ENCODE measurements at regions not wholly inside any gene's neighbourhood (a gene's known extent, or its start where the extent isn't known, plus 50 kb on each side); places are given as distances from the start of the nearest gene placed in this dataset.
"Not testable (repeated sequence)": the region's sequence is repeated elsewhere in the genome, so short reads cannot be mapped to it uniquely, and the experiment has no call there.

DNA sequence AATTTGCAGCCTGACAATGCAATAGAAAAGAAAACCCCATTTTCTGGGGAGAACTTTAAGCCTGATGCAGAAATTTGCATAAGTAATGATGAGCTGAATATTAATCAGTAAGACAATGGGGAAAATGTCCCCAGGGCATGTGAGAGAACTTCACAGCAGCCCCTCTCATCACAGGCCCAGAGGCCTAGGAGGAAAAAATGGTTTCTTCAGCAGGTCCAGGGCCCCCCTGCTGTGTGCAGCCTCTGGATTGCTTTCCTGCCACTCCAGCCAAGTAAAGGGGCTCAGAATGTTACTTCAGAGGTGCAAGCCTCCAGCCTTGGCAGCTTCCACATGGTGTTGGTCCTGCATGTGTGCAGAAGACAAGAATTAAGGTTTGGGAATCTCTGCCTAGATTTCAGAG is 900.3 kb upstream of the ROBO1 start:
- Histone ChIP-seq H3K27me3 (ENCODE audit: control insufficient read depth, insufficient read depth, low read length) (no peaks in the 10 kb centered on the region), H3K4me1 (ENCODE audit: control insufficient read depth, insufficient read depth, low read length) (no peaks in the 10 kb centered on the region), H3K9me3 (replicated peaks; ENCODE audit: low read length) (no peaks in the 10 kb centered on the region), H3K4me2 (ENCODE audit: low read length) (no peak overlapping the region), H3K36me3 (ENCODE audit: insufficient read depth, low read length) (no peaks in the 10 kb centered on the region), H3K4me3 (ENCODE audit: low read length) (no peak overlapping the region), H3K9ac (ENCODE audit: low read depth, low read length) (no peak overlapping the region)

DNA sequence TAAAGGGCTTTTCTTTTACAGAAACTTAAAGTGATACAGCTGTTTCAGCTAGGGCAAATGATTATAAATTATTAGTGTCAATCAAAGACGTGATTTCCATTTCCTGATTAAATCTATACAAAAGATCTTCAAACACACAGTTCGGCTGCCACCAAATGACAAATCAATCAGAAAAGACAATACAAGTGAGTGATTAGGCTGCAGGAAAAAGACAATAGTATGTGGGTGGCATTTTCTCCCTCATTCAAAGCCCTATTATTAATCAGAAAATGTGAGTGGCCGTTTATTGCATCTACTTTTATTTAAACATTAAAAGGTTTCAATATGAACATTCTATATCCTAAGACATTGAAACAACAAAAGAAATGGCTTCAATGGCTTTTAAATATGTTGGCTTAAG is 895.6 kb upstream of the ROBO1 start:
- H3K27me3 ChIP-seq (ENCODE audit: control insufficient read depth, insufficient read depth, low read length) = no peaks in the 10 kb centered on the region
- no peaks in the 10 kb centered on the region for H3K36me3 ChIP-seq (ENCODE audit: insufficient read depth, low read length)
- H3K4me2 ChIP-seq (ENCODE audit: low read length) = no peak overlapping the region
- no peak overlapping the region for H3K9ac ChIP-seq (ENCODE audit: low read depth, low read length)
- no peaks in the 10 kb centered on the region for H3K9me3 ChIP-seq (replicated peaks; ENCODE audit: low read length)
- no peak overlapping the region for H3K4me3 ChIP-seq (ENCODE audit: low read length)
- no peaks in the 10 kb centered on the region for H3K4me1 ChIP-seq (ENCODE audit: control insufficient read depth, insufficient read depth, low read length)

DNA sequence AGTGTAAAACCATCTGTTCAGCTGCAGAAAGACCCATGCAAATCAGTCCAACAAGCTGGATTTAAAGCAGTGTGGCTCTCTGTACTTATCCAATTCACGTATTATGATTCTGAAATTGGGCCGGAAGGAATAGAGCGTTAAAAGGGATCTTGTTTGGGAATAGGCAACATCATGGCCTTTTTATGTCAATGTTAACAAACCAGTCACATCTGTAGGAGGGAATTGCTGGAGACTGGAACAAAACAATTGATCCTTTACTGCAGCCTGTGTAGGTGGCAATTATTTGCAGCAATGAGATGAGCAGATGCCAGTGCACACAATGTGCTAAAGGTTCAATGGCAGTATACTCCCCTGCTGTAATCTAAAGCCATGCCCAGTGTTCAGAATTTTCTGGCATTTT is 887.4 kb upstream of the ROBO1 start:
- Histone ChIP-seq H3K4me1 (ENCODE audit: control insufficient read depth, insufficient read depth, low read length) (no peaks in the 10 kb centered on the region), H3K36me3 (ENCODE audit: insufficient read depth, low read length) (no peaks in the 10 kb centered on the region), H3K27me3 (ENCODE audit: control insufficient read depth, insufficient read depth, low read length) (no peaks in the 10 kb centered on the region), H3K4me2 (ENCODE audit: low read length) (no peak overlapping the region), H3K9me3 (replicated peaks; ENCODE audit: low read length) (peaks cover 3% of the 10 kb centered on the region), H3K9ac (ENCODE audit: low read depth, low read length) (no peak overlapping the region), H3K4me3 (ENCODE audit: low read length) (no peak overlapping the region)

DNA sequence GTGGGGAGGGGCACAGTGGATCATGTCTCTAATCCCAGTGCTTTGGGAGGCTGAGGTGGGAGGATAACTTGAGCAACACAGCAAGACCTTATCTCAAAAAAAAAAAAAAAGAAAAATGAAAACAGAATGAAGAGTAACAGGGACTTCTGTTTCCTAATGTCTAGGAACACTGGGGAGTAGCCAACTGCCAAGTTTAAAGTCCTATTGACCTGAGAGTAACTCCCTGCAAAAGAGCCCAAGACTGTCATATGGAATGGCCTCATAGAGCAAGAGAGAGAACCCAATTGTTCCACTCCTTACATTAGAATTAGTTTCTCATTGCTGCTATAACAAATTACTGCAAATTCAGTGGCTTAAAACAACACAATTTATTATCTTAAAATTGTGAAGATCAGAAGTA is 881.4 kb upstream of the ROBO1 start:
- Histone ChIP-seq H3K27me3 (ENCODE audit: control insufficient read depth, insufficient read depth, low read length) (no peaks in the 10 kb centered on the region), H3K9ac (ENCODE audit: low read depth, low read length) (no peak overlapping the region), H3K36me3 (ENCODE audit: insufficient read depth, low read length) (no peaks in the 10 kb centered on the region), H3K4me2 (ENCODE audit: low read length) (no peak overlapping the region), H3K4me1 (ENCODE audit: control insufficient read depth, insufficient read depth, low read length) (no peaks in the 10 kb centered on the region), H3K4me3 (ENCODE audit: low read length) (no peak overlapping the region), H3K9me3 (replicated peaks; ENCODE audit: low read length) (no peaks in the 10 kb centered on the region)

DNA sequence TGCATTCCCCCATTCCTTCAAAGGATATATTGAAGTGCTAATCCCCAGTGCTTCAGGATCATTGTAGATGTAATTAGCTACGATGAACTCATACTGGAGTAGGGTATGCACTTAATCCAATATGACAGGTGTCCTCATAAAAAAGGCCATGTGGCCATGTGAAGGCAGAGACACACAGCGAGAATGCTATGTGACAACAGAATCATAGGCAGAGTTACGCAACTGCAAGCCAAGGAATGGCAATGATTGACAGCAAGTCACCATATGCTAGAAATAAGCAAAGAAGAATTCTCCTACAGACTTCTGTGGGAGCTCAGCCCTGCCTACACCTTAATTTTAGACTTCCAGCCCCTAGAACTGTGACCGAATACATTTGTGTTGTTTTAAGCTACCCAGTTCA is 875.6 kb upstream of the ROBO1 start:
- H3K36me3 ChIP-seq (ENCODE audit: insufficient read depth, low read length) = no peaks in the 10 kb centered on the region
- H3K4me1 ChIP-seq (ENCODE audit: control insufficient read depth, insufficient read depth, low read length) = no peaks in the 10 kb centered on the region
- H3K9me3 ChIP-seq (replicated peaks; ENCODE audit: low read length) = no peaks in the 10 kb centered on the region
- no peak overlapping the region for H3K9ac ChIP-seq (ENCODE audit: low read depth, low read length)
- no peaks in the 10 kb centered on the region for H3K27me3 ChIP-seq (ENCODE audit: control insufficient read depth, insufficient read depth, low read length)
- H3K4me3 ChIP-seq (ENCODE audit: low read length) = no peak overlapping the region
- H3K4me2 ChIP-seq (ENCODE audit: low read length) = no peak overlapping the region

DNA sequence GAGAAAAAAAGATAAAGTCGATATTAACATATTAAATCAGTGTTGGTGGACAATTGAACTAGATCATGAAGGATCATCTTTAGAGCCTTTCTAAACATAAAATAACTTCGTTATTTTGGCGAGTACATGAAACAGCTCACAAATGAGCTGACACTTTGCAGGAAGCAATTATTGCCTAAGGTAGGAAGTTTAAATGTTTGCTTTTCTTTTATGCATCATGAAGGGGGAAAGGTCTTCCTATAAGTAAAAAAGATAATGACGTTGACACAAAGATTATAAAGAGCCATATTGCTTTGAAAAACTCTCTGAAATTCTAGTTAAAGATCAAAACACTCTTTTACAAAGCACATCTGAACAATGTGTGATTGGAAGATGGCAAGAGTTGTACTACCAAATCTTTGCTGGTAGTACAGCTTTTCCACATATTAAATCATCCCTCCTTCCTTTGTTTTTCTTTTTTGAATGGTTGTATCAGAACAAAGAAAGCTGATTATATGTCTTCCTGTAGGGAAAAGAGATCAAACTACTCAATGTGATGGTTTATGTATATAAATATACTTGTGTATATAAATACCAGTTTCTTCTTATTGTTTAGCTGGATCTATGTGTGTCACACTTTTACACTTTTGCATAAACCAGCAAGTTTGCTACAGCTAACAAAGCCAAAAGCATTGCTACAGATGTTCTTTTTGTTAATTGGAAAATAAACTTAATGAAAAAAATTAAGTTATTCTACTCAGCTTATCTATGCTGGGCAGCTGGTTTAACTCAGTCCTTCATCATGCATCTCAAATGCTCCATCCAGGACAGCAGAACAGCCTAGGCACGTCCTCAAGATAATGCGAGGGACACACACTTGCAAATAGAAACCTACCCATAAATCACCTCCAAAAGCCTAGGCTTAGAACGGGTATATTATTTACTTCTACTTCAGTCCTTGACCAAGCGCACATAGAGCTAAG is 850.8 kb upstream of the ROBO1 start:
- H3K27me3 ChIP-seq (ENCODE audit: control insufficient read depth, insufficient read depth, low read length) = no peaks in the 10 kb centered on the region
- H3K36me3 ChIP-seq (ENCODE audit: insufficient read depth, low read length) = no peaks in the 10 kb centered on the region
- no peak overlapping the region for H3K9ac ChIP-seq (ENCODE audit: low read depth, low read length)
- H3K9me3 ChIP-seq (replicated peaks; ENCODE audit: low read length) = peaks cover 6% of the 10 kb centered on the region
- no peak overlapping the region for H3K4me2 ChIP-seq (ENCODE audit: low read length)
- H3K4me1 ChIP-seq (ENCODE audit: control insufficient read depth, insufficient read depth, low read length) = no peaks in the 10 kb centered on the region
- H3K4me3 ChIP-seq (ENCODE audit: low read length) = no peak overlapping the region

DNA sequence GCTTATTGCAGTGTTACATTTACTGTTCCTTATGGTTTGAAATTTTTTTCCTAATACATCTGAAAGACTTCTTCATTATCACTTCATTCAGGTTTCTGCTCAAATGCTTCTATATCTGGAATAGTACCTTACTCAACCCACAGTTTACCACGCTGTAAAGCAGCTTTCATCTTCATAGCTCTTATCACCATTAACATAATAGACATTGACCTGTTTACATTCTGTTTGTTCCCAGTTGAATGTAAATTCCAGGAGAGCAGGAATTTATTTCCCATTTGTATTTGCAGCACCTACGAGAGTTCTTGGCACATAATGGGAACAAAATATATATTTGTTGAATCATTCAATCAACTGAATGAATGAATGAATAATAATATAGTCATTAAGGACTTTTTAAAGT is 844.6 kb upstream of the ROBO1 start:
- Histone ChIP-seq H3K4me1 (ENCODE audit: control insufficient read depth, insufficient read depth, low read length) (no peaks in the 10 kb centered on the region), H3K4me2 (ENCODE audit: low read length) (no peak overlapping the region), H3K27me3 (ENCODE audit: control insufficient read depth, insufficient read depth, low read length) (no peaks in the 10 kb centered on the region), H3K9ac (ENCODE audit: low read depth, low read length) (no peak overlapping the region), H3K4me3 (ENCODE audit: low read length) (no peak overlapping the region), H3K36me3 (ENCODE audit: insufficient read depth, low read length) (no peaks in the 10 kb centered on the region), H3K9me3 (replicated peaks; ENCODE audit: low read length) (peaks cover 8% of the 10 kb centered on the region)

DNA sequence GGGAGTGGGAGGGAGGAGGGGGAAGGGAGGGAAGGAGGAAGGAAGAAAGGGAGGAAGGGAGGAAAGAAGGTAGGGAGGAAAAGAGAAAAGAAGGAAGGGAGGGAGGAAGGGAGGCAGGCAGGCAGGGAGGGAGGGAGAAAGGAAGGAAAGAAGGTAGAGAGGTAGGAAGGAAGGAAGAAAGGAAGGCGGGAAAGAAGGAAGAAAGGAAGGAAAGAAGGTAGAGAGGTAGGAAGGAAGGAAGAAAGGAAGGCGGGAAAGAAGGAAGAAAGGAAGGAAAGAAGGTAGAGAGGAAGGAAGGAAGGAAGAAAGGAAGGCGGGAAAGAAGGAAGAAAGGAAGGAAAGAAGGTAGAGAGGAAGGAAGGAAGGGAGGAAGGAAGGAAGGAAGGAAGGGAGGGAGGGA is 840.3 kb upstream of the ROBO1 start:
- not testable (repeated sequence) for H3K4me2 ChIP-seq (ENCODE audit: low read length); H3K9ac ChIP-seq (ENCODE audit: low read depth, low read length); H3K27me3 ChIP-seq (ENCODE audit: control insufficient read depth, insufficient read depth, low read length); H3K9me3 ChIP-seq (replicated peaks; ENCODE audit: low read length); H3K4me1 ChIP-seq (ENCODE audit: control insufficient read depth, insufficient read depth, low read length); H3K4me3 ChIP-seq (ENCODE audit: low read length); H3K36me3 ChIP-seq (ENCODE audit: insufficient read depth, low read length)

DNA sequence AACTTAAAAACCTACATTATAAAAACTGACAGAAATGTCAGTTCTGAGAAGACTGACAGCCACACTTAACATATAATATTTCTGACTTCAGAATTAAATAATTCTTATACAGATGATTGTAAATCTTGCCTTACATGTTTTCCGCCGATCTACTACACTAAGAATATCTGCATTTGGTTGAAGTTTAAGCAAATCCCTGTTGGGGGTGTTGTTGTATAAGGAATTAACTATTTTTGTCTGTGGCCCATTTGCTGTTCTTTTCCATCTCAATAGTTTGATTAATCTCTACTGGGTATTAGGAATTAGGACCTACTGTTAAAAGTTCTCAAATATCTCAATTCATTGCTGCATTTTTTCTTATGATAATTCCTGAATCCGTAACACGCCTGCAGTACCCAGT is 838.3 kb upstream of the ROBO1 start:
- Histone ChIP-seq H3K9ac (ENCODE audit: low read depth, low read length) (no peak overlapping the region), H3K4me2 (ENCODE audit: low read length) (no peak overlapping the region), H3K4me3 (ENCODE audit: low read length) (no peak overlapping the region), H3K36me3 (ENCODE audit: insufficient read depth, low read length) (no peaks in the 10 kb centered on the region), H3K27me3 (ENCODE audit: control insufficient read depth, insufficient read depth, low read length) (no peaks in the 10 kb centered on the region), H3K4me1 (ENCODE audit: control insufficient read depth, insufficient read depth, low read length) (no peaks in the 10 kb centered on the region), H3K9me3 (replicated peaks; ENCODE audit: low read length) (peaks cover 9% of the 10 kb centered on the region)

DNA sequence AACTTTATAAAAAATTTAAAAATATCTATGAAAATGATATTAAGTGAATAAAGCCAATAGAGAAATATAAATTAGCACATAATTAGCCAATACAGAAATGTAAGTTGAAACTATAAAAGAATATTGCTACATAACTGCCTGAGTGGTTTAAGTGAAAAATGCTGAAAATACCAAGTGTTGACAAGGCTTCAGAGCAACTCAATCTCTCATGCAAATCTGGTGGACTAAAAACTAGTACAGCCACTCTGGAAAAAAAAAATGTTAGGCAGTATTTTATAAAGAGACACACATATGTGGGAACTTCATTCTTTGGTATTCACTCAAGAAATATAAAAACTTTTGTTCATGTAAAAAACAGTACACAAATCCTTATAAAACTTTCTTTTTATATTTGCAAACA is 833.7 kb upstream of the ROBO1 start:
- no peak overlapping the region for H3K9ac ChIP-seq (ENCODE audit: low read depth, low read length)
- no peaks in the 10 kb centered on the region for H3K4me1 ChIP-seq (ENCODE audit: control insufficient read depth, insufficient read depth, low read length)
- H3K9me3 ChIP-seq (replicated peaks; ENCODE audit: low read length) = peaks cover 3% of the 10 kb centered on the region
- no peak overlapping the region for H3K4me2 ChIP-seq (ENCODE audit: low read length)
- H3K27me3 ChIP-seq (ENCODE audit: control insufficient read depth, insufficient read depth, low read length) = no peaks in the 10 kb centered on the region
- no peak overlapping the region for H3K4me3 ChIP-seq (ENCODE audit: low read length)
- H3K36me3 ChIP-seq (ENCODE audit: insufficient read depth, low read length) = no peaks in the 10 kb centered on the region

DNA sequence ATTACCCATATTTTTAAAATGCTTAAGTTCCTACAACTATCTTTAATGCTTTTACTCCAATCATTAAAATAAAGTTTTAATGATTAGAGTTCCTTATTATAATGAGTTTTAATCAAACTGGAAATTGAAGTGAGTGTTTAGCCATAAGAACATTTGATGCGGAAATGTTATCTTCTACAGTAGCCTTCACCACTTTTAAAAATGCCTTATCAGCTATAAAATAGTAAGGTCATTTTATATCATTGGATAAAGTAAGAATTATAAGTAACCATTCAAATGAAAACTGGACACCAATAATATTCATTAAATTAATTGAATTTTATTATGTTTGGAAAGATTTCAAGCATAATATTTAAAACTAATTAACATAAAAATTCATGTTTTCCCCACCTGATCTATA is 825.0 kb upstream of the ROBO1 start:
- H3K27me3 ChIP-seq (ENCODE audit: control insufficient read depth, insufficient read depth, low read length) = no peaks in the 10 kb centered on the region

DNA sequence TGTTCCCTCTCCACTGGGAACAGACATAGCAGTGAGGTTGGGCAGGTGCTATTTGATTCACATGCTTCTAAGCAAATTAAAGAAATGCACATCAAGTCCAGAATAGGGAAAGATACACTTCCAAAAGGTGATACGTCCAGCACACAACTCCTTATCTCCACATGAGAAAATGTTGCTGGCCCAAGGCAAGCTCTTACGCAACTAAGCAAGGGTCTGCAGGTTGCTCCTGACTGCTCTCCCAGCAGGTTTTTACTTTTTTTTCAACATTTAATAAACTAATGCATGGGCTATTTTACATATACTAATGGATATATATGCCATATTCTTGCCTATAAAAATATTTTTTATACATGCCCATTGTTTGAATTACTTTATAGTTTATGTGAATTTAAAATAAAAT is 818.5 kb upstream of the ROBO1 start:
- H3K4me2 ChIP-seq (ENCODE audit: low read length) = no peak overlapping the region
- H3K9me3 ChIP-seq (replicated peaks; ENCODE audit: low read length) = no peaks in the 10 kb centered on the region
- no peaks in the 10 kb centered on the region for H3K27me3 ChIP-seq (ENCODE audit: control insufficient read depth, insufficient read depth, low read length)
- H3K36me3 ChIP-seq (ENCODE audit: insufficient read depth, low read length) = no peaks in the 10 kb centered on the region
- H3K9ac ChIP-seq (ENCODE audit: low read depth, low read length) = no peak overlapping the region
- H3K4me1 ChIP-seq (ENCODE audit: control insufficient read depth, insufficient read depth, low read length) = no peaks in the 10 kb centered on the region
- no peak overlapping the region for H3K4me3 ChIP-seq (ENCODE audit: low read length)

More for the DNA sequence above, 825.0 kb upstream of the ROBO1 start:
- H3K9ac ChIP-seq (ENCODE audit: low read depth, low read length) = no peak overlapping the region
- no peaks in the 10 kb centered on the region for H3K9me3 ChIP-seq (replicated peaks; ENCODE audit: low read length)
- H3K4me1 ChIP-seq (ENCODE audit: control insufficient read depth, insufficient read depth, low read length) = no peaks in the 10 kb centered on the region
- H3K4me2 ChIP-seq (ENCODE audit: low read length) = no peak overlapping the region
- H3K4me3 ChIP-seq (ENCODE audit: low read length) = no peak overlapping the region
- no peaks in the 10 kb centered on the region for H3K36me3 ChIP-seq (ENCODE audit: insufficient read depth, low read length)

Data from skeletal muscle satellite cell (primary cell).